ENCODE measurements at regions not wholly inside any gene's neighbourhood (a gene's known extent, or its start where the extent isn't known, plus 50 kb on each side); places are given as distances from the start of the nearest gene placed in this dataset.

DNA sequence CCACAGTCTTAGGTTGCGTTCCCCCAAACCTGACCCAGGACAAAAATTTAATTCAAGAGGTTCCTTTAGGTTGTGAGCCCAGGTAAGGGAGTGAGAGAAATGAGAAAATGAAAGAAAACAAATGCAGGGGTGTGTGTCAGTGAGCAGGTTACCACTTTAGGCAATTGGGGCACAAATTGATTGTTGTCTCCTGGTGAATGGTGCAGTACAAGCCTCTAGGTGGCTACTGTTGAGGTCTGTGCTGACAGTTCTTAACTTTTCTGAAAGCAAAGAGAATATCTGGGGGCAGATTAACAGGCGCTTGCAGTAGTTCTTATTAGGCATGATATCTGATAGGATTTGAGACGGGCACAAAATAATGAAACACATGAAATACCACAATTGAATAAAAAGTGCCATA, 894.6 kb downstream of the FAM181B start:
- no peaks in the 10 kb centered on the region for H3K4me1 ChIP-seq
- no peaks in the 10 kb centered on the region for H3K9me3 ChIP-seq
- no peak overlapping the region for H3K27ac ChIP-seq
- no peak overlapping the region for H3K4me3 ChIP-seq
- H3K36me3 ChIP-seq = no peaks in the 10 kb centered on the region
- TF ChIP-seq, protein P1, sequence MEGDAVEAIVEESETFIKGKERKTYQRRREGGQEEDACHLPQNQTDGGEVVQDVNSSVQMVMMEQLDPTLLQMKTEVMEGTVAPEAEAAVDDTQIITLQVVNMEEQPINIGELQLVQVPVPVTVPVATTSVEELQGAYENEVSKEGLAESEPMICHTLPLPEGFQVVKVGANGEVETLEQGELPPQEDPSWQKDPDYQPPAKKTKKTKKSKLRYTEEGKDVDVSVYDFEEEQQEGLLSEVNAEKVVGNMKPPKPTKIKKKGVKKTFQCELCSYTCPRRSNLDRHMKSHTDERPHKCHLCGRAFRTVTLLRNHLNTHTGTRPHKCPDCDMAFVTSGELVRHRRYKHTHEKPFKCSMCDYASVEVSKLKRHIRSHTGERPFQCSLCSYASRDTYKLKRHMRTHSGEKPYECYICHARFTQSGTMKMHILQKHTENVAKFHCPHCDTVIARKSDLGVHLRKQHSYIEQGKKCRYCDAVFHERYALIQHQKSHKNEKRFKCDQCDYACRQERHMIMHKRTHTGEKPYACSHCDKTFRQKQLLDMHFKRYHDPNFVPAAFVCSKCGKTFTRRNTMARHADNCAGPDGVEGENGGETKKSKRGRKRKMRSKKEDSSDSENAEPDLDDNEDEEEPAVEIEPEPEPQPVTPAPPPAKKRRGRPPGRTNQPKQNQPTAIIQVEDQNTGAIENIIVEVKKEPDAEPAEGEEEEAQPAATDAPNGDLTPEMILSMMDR (IDR thresholded peaks at IDR 0.05) = no peak
- TF ChIP-seq POLR2A (IDR thresholded peaks at IDR 0.05) = no peak
- no peaks in the 10 kb centered on the region for H3K27me3 ChIP-seq
- no peak for DNase-seq

DNA sequence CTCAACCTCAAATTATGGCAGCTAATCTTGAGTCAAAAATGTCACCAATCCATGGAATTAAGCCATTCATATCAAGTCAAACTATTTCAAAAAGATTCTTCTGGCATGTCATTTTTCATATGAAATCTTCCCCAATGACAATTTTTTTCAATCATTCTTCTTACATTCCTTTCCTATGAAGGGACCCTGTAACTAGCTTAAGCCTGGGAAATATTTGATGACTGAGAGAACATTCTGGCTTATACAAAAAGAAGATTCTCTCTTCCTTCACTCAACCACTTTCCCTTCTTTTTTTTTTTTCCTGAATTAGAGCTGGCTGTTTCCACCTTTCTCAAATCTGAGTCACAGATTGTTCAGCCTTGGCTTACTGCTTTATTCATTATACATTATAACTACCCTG, 903.7 kb downstream of the FAM181B start:
- DNase-seq = no peak
- Histone ChIP-seq H3K27me3 (no peaks in the 10 kb centered on the region), H3K36me3 (no peaks in the 10 kb centered on the region), H3K4me3 (no peak overlapping the region), H3K9me3 (no peaks in the 10 kb centered on the region), H3K27ac (no peak overlapping the region), H3K4me1 (no peaks in the 10 kb centered on the region)
- TF ChIP-seq, protein P1 (IDR thresholded peaks at IDR 0.05) = no peak
- TF ChIP-seq POLR2A (IDR thresholded peaks at IDR 0.05) = no peak

DNA sequence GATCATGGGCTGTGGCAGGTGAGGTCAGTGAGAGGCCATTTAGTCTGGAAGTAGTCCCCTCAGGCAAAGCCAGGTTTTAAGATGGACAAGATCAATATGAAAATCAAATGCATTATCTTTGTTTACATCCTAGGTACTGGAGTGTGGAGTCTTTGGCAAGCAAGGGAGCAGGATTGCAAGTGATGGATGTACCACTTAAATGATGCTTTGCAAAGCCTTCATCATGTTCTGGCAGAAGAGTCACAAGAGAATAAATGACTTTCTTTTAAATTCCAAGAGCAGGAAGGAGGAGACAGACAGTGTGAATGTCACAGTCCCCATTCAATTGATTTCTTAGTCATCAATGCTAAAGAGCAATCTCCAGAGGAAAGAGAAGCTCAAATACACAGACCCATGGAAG, 908.3 kb downstream of the FAM181B start:
- Histone ChIP-seq H3K4me1 (no peaks in the 10 kb centered on the region), H3K9me3 (no peaks in the 10 kb centered on the region), H3K27me3 (no peaks in the 10 kb centered on the region), H3K27ac (no peak overlapping the region), H3K4me3 (no peak overlapping the region), H3K36me3 (no peaks in the 10 kb centered on the region)
- TF ChIP-seq, protein P1 (IDR thresholded peaks at IDR 0.05) = no peak
- TF ChIP-seq POLR2A (IDR thresholded peaks at IDR 0.05) = no peak
- no peak for DNase-seq

DNA sequence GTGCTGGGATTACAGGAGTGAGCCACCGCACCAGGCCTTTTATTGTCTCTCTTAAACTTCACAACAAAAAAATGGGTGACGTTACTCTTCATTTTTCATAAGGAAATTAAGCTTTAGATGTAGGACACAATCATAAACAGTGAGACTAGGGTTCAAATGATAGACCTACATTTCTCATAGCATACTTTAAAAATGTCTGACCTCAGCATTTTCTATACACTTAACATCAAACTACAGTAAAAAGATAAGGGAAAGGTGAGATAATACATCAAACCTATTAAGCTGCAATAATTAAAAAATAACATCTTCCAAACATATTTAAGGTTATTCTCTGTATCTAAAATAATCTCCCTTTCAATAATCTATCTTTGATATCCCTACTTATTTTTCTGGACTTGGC, 914.2 kb downstream of the FAM181B start:
- Histone ChIP-seq H3K4me1 (no peaks in the 10 kb centered on the region), H3K36me3 (no peaks in the 10 kb centered on the region), H3K27me3 (no peaks in the 10 kb centered on the region), H3K27ac (no peak overlapping the region), H3K4me3 (no peak overlapping the region), H3K9me3 (no peaks in the 10 kb centered on the region)
- no peak for TF ChIP-seq POLR2A (IDR thresholded peaks at IDR 0.05)
- TF ChIP-seq, protein P1 (IDR thresholded peaks at IDR 0.05) = no peak
- DNase-seq = no peak

- Histone ChIP-seq H3K4me1 (no peaks in the 10 kb centered on the region), H3K4me3 (no peak overlapping the region), H3K9me3 (no peaks in the 10 kb centered on the region), H3K36me3 (no peaks in the 10 kb centered on the region), H3K27ac (no peak overlapping the region), H3K27me3 (no peaks in the 10 kb centered on the region)
- no peak for DNase-seq
- TF ChIP-seq POLR2A (IDR thresholded peaks at IDR 0.05) = no peak
- TF ChIP-seq, protein P1 (IDR thresholded peaks at IDR 0.05) = no peak
Measured at GRCh38 chr11:81804858-81805257, 928.8 kb downstream of the FAM181B start.

- Histone ChIP-seq H3K27ac (no peak overlapping the region), H3K27me3 (no peaks in the 10 kb centered on the region), H3K4me1 (no peaks in the 10 kb centered on the region), H3K9me3 (no peaks in the 10 kb centered on the region), H3K36me3 (no peaks in the 10 kb centered on the region), H3K4me3 (no peak overlapping the region)
- no peak for DNase-seq
- TF ChIP-seq, protein P1 (IDR thresholded peaks at IDR 0.05) = no peak
- TF ChIP-seq POLR2A (IDR thresholded peaks at IDR 0.05) = no peak
Measured at GRCh38 chr11:81802591-81802990, 931.1 kb downstream of the FAM181B start.

Measured in Peyer's patch (tissue), 4 donors.